Tongue (tissue), 1 donor: ENCODE measurements at regions not wholly inside any gene's neighbourhood (a gene's known extent, or its start where the extent isn't known, plus 50 kb on each side); places are given as distances from the start of the nearest gene placed in this dataset.

Experiments
- DNase-seq: peaks from one replicate; pipeline ENCODE4 v3.0.0-alpha.2; 2015

- no peak for DNase-seq
These were observed 214.2 kb downstream of the FOXA2 start for GRCh38 chr20:22370137-22370536.

DNA sequence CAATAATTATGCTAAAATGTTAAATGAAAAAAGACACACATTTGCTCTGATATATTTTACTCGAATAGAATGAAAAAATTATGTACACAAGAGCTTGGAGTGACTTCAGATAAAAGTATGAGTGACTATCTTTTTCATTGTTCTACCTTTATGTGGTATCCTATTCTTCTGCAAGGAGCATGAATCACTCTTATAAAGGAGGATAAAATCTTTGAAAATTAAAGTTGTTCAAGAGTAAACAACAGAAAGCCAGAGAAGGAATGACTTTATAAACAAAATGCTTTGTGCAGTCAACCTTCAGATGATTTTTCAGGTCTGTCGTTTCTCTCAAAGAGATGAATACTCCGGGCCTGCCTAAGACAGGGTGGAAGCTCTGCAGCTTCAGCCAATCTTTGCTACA is 215.3 kb downstream of the FOXA2 start:
- DNase-seq = no peak

- DNase-seq = no peak
These were observed 216.1 kb downstream of the FOXA2 start for GRCh38 chr20:22368235-22368634.

DNA sequence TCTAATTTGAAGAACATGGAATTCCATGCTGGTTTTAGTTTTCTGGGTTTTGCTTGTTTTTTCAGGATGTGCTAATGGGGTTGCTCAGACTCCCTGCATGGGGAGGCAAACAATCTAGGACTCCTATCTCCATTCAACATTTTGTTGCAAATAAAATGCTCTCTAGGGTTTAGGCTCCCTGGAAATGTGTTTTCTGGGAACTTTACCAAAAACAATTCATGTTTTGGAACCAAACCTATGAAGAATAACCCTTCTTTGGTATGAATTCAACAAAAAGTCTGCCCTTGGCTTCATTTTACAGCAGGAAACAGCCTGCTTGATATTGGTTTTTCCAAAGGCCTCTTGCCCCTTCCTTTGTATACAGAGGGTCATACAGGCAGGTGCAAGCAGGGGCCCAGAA is 217.7 kb downstream of the FOXA2 start:
- no peak for DNase-seq

- no peak for DNase-seq
These were observed 229.7 kb downstream of the FOXA2 start for GRCh38 chr20:22354647-22355046.

DNA sequence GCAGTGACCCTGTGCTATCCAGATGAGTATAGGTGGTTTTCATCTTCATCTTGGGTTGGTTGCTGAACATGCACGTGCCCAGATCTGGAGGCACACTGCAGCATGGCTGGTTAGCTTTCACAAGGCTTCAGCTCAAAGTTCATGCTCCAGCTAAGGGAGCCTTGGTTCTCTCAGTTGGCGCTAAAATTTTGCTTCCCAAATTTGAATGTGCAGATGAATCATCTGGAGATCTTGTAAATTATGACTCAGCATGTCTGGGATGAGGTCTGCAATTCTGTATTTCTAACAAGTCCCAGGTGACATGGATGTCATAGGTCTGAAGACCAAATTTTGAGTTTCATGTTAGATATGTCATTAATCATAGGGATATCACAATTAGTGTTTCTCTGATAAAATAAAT is 230.8 kb downstream of the FOXA2 start:
- DNase-seq = no peak

DNA sequence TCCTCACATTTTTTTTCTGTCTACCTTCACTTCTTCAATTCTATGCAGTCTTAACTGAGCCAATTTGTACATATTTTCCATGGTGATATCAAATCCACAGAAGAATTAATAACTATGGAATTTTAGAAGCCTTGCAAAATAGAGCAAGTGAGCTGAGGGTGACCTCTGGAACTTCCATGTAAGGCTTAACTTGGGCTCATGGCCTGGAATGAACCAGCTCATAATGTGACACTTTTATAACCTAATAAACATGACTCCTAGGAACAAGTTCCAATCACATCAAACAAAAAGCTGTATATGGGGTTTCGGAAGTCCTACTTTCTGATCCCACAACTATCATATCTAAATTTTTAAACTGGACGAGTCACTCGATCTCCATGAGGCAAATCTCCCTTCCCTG is 232.4 kb downstream of the FOXA2 start:
- no peak for DNase-seq

GRCh38 chr20:22350624-22351023 is 233.7 kb downstream of the FOXA2 start:
- DNase-seq = no peak

GRCh38 chr20:22348010-22348409 is 236.4 kb downstream of the FOXA2 start:
- no peak for DNase-seq

GRCh38 chr20:22346716-22347115 is 237.7 kb downstream of the FOXA2 start:
- no peak for DNase-seq

DNA sequence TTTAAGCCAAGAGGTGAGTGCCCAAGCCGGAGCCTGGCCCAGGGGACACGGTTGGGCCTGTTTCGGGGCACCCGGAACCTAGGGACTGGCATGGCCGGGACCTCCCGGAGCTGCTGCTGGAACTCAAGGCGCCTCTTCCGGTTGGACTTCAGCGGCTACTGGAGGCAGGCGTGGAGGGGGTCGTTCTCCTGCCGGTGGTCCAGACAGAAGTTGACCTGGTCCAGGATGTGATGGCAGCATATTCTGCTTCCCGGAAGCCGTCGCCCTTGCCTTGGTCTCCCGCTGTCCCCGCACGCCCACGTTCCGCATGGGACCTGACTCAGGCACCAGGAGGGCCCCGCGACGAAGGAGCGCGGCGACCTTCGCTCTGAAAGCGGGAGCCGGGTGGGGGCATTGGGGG is 240.8 kb downstream of the FOXA2 start:
- no peak for DNase-seq

DNA sequence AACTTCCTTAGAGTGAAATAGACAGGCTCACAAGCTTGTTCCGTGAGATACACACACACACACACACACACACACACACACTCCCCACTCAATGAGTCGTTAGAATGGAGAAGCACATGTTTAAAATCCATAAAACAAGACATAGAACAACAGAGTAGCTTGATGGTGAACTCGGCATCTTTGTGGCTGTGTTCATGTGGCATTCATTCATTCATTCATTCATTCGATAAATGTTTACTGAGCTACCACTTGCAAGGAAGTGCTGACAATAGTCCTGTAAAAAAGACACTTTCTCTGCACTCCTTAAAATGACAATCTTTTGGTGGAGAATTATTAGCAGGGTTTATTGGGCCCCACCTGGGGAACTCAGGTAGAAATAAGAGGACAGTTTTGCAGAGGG is 242.0 kb downstream of the FOXA2 start:
- no peak for DNase-seq

DNA sequence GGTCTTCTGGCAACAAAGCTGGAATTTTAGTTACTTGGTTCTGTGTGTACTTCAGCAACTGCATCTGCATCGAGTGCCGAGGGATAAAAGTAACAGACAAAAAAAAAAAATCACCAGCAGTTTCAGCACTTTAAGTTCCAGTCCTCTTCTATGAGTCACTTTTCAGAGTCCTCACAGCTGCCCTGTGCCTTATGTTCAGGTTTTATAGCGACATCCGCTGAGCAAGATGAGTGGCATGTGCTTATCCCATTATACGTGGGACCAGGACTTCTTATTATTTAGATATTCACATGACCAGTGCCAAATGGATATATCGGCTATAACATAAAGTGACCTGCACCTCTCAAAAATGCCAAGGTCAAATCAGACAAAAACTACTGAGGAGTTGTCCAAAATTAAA is 242.9 kb downstream of the FOXA2 start:
- DNase-seq = no peak

DNA sequence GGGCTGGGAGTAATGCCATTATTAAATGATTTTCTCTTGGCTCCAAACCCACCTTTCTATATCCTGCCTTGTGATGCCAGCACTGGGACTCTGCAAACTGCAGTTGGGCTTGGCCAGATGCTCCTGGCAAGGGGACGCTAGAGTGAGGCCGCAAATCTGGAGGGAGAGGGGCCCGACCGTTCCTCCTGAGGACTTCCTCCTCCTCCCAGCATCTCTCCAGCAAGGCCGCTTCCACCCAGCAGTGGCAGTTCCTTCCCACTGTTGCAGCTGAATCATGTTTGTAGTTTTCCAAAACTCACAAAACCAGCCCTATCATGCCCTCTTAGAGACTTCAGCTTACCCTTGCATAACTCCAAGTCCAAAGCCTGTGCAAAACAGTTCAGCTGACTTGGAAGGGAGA is 244.4 kb downstream of the FOXA2 start:
- DNase-seq = peak; percentile 18

GRCh38 chr20:22339091-22339881 is 245.1 kb downstream of the FOXA2 start:
- DNase-seq = peak; percentile 89

- DNase-seq = no peak
These were observed 246.1 kb downstream of the FOXA2 start for GRCh38 chr20:22338140-22338708.

DNA sequence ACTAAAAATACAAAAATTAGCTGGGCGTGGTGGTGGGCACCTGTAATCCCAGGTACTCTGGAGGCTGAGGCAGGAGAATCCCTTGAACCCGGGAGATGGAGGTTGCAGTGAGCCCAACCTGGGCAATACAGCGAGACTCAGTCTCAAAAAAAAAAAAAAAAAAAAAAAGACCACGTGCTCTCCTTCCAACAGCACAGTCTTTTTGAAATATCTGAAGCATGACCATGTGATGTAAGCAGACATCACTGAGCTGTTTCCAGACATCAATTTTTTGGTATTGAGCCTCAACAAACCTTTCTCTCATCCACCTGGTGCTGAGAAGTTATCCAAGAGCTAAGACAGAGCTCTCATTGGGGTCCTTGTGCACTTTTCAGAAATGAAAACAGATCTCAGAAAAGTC is 249.2 kb downstream of the FOXA2 start:
- DNase-seq = no peak

GRCh38 chr20:22333885-22334545 is 250.4 kb downstream of the FOXA2 start:
- peak; percentile 83 for DNase-seq

- no peak for DNase-seq
These were observed 259.9 kb downstream of the FOXA2 start for GRCh38 chr20:22324505-22324904.

- no peak for DNase-seq
These were observed 261.9 kb downstream of the FOXA2 start for GRCh38 chr20:22322513-22322912.

DNA sequence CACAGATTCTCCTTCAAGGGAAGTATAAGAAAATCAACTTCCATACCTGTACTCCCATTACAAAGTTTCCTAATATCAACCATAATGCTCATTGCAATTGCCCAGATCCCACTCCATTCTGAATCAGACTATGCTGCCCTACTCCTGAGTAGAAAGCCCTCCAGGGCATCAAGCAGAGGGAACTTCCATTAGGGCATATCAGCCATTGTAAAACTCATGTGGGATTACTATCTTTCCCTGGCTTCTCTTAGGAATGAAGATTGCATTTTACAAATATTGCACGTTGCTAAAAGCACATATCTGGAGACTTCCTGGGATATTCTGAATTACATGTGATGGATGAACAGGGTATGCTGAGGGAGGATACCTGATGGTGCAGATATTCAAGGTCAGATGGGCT is 263.2 kb downstream of the FOXA2 start:
- no peak for DNase-seq

DNA sequence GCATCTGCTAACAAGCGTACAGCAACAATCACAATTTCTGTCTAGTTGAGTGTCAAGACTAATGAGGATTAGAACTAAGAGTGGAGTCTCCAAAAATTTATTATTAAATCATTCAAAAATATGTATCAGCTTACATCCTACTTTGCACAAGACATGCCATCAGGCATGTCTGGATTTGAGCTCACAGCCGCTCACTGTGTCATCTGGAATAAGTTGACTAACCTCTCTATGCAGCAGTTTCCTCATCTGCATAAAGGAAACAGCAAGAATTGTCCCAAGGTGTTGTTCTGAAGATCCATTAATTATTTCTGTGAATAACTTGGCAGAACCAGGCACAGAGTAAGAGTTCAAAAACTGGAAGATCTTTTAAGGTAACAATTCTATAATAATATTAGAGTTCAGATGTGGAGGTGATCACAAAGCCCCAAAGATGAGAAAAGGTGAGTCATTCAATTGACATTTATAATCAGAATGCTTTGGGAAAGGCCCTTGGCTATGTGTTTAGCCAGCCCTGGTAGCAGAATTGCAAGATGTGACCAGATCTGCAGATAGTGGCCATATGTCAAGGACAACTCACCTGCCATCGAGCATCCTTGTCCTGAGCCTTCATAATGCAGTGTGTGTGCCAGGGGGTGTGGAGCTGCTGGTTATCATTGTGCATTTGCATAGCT is 264.0 kb downstream of the FOXA2 start:
- no peak for DNase-seq

- no peak for DNase-seq
These were observed 268.6 kb downstream of the FOXA2 start for GRCh38 chr20:22315771-22316170.
